SK-N-DZ (cell line): ENCODE measurements at regions not wholly inside any gene's neighbourhood (a gene's known extent, or its start where the extent isn't known, plus 50 kb on each side); places are given as distances from the start of the nearest gene placed in this dataset.

Experiments used
- DNase-seq: peaks from one replicate; pipeline ENCODE4 v3.0.0-alpha.2; 2015; ENCODE audit warnings: low spot score

DNA sequence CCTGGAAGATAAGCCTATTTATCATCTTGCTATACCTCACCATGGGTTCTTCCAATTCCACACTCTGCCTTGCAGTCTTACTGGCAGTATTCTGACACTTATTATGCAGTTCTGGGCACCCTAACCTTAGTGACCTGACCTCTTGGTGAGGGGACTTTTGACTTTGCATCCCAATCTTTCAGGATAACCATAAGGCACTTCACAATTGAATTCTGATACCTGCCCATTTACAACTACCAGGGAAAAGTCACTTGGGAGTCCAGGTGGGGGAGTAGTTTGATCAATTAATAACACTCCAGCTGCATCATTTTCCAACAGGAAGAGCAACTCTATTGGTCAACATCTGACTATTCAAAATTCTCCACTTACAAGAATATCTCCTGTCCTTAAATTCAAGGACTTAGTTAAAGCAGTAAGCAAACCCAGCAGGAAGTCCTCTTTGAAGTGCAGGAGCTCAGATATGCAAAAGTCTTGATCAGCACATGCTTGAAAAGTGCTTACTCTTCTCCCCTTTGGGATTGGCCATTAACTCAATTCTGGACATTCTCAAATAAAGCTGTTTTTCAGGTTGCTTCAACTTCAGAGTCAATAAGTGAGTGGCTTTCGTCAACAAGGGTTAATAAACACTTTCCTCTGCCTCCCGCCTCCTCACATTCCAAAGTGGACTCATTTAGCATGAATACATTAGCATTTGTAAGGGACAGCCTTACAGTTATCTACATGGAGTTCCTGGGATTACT lies 177.4 kb upstream of the NRIP1 start:
- DNase-seq = no peak

DNA sequence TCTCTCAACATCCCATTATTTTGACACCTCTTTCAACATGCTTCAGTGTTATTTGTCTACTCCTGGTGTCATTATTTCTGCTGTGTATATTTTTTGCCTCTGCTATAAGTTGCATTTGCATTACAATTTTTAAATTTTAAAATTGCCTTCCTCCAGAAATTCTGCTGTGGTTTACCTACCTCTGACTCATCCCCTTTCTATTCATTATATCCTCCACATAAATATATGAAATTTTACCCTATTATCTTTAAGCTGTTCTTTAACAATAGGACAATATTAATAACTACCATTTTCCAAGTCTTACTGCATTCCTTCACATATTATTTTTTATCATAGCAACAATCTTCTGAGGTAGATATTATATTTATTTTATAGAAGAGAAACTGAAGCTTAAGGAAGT lies 178.1 kb upstream of the NRIP1 start:
- no peak for DNase-seq

DNA sequence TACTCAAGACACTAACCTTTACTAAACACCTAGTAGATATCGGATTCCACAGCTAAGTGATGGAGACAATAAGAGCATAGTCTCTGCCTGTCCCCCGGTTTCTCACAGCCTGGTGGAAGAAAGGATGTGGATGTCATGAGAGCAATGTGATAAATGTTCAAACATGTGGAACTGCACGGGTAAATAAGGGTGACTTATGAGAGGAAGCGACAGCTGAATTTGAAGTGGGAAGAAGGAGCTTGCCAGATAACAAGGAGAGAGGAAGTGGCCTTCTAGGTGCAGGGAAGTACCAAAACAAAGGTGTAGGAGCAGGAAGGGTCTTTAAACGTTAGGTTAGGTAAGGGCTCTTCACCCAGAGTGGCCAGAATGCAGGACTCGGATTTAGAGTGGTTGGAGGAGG lies 178.6 kb upstream of the NRIP1 start:
- no peak for DNase-seq

GRCh38 chr21:15247613-15248012 lies 182.8 kb upstream of the NRIP1 start:
- no peak for DNase-seq

DNA sequence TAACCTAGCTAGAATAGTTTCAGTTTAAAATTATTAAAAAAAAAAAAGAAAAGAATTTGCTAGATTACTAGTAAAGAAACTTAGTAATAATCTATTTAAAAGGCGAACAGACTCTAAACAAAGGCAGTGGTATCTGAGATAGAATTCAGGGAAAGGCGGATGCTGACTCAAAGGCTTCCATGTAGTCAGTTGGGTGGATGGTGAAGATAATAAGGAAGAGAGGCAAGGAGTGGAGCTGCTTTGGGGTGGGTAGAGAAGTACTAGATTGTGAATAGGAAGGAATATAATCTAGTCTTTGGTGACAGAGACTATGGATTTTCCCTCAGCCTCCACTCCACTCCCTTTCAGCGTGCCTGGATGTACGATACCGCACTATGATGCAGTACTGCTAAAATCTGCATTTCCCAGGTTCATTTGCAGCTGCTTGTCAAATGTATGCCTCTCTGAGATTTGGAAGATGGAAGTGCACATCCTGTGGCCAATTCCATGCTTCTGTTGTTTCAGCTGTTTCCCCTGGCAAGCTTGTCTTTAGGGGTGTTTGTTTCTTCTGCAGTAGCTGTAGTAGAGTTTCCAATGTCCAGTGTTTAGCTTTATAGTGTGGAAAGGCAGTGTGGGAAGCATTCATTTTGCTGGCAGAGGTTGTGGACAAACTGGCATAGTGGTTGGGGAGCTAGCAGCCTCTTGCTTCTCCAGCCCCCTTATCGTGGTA lies 184.6 kb upstream of the NRIP1 start:
- DNase-seq = no peak

DNA sequence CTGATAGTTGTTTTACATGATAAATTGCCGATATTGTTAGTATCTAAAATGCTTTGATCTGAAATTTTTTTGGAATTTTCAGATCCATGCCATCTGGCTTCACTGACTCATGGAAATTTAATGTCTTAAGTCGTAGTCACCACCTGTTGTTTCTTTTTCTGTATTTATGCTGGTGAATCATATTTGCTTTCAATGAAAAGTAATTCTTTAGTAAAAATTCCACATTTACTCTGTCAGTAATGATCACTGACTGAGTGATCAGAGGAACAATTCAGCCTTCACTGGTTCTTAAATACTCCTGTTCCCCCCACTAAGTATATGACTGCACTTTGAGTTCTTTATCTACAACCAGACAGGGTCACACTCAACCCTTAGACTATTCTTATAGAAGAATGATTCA lies 185.6 kb upstream of the NRIP1 start:
- no peak for DNase-seq

GRCh38 chr21:15252431-15252830 lies 187.6 kb upstream of the NRIP1 start:
- DNase-seq = no peak

DNA sequence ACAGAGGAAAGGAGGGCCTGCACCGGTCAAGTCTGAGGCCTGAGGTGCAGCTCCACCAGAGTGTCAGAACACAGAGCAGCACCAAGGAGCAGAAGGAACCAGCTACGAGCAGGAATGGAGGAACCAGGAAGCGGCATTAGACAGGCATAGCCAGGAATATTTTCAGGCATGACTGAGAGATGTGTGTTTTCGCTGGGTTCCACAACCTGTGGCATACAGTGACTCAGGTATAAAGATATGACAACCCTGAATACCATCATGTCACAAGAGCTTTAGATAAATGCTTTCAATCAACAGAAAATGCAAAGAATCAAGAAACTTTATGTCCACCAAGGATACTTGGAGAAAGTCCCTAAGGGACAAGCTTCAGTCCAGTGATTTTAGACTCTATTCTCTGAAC lies 189.3 kb upstream of the NRIP1 start:
- DNase-seq = no peak

DNA sequence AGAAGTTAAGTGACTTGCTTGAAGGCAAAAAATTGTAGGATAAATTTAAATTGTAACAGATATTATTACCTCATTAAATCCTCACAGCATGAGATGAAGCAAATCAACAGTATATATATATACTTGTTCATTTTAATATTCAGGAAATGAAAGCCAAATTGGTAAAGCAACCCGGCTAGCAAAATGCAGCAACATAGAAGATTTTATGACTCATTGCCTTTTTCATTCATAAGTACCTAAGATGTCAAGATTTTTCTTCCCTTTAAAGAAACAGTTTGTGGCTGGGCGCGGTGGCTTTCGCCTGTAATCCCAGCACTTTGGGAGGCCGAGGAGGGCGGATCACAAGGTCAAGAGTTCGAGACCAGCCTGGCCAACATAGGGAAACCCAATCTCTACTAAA lies 190.5 kb upstream of the NRIP1 start:
- DNase-seq = no peak

DNA sequence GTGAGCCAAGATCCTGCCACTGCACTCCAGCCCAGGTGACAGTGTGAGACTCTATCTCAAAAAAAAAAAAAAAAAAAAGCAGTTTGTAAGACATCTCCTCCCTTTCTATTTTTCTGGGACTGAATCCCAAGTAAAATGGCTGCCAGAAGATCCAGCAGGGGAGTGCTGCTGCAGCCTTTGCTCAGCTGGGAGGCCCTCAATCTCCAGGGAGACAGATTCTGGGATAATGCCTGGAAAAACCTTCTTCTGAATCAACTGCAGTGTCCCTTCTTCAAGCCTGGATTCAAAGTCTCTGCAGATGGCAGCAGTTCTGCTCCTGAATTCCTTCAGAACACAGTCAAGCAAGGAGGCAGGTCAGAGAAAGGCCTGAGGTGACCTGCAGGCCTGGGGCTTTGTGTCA lies 191.0 kb upstream of the NRIP1 start:
- DNase-seq = no peak

DNA sequence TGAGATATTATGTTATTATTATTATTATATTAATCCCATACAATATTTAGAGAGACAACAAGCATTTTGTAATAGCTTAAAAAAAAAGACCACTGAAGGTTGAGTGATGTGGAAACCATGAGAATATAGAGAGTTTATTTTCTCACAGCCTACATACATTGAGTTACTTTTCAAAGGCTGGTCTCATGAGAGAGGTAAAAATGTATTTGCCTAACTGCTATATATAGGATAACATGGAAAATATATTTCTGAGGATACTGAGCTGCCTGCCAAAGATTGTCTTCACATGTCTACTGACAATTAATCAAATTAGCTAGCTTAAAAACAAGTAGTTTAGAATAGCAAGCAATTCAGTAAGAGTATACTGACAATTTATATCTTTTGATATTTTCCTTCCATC lies 192.2 kb upstream of the NRIP1 start:
- DNase-seq = no peak

GRCh38 chr21:15257646-15258045 lies 192.8 kb upstream of the NRIP1 start:
- no peak for DNase-seq

DNA sequence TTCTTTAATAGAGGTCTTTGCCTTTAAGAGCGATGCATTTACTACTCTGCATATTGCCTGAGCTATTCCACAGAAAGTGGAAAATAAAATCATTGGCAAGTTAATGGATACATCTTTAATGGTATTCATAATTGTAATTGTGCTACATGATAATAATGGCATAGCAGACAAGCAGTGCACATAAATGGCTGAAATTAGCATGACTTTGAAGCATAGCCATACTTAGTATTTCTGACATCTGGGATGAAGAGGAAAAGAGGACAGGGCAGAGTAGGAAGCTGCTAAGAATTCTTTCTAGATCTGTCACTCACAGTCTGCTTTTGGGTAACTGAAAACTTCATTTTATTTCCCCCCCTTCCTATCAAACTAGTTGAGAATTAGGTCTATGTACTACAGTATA lies 195.0 kb upstream of the NRIP1 start:
- no peak for DNase-seq

GRCh38 chr21:15260604-15261003 lies 195.8 kb upstream of the NRIP1 start:
- no peak for DNase-seq

- no peak for DNase-seq
Measured at GRCh38 chr21:15264084-15264665, 199.4 kb upstream of the NRIP1 start.

DNA sequence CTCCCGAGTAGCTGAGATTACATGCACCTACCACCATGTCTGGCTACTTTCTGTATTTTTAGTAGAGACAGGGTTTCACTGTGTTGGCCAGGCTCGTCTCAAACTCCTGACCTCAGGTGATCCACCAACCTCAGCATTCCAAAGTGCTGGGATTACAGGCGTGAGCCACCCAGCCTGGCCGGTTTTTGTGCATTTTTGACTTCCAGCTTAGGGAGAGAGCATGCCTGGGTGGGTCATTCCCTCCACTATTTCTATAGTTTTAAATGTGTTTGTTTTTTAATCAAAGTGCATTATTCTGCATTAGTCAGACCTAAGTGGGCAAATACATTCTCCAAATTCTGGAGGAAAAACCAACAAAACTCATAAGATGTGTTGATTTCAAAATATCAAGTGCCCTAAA lies 207.4 kb upstream of the NRIP1 start:
- DNase-seq = no peak

DNA sequence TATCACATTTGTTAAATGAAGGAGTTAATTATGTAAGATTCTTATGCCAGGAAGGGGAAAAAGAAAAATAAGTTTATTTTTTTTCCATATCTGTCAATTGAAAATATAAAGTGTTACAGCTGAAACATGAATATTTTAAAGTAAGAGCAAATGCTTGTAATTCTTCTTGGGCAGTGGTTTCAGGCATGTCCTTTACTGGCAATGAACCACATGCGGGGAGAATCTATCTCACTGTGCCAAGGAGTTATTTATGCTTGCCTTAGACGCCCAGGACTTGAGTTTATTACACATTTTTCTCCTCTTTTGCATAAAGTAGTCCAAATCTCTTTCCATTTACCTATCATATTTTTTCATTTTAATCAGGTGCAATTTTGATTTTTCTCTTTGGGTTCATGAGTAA lies 207.8 kb upstream of the NRIP1 start:
- no peak for DNase-seq

GRCh38 chr21:15273244-15273643 lies 208.4 kb upstream of the NRIP1 start:
- no peak for DNase-seq

DNA sequence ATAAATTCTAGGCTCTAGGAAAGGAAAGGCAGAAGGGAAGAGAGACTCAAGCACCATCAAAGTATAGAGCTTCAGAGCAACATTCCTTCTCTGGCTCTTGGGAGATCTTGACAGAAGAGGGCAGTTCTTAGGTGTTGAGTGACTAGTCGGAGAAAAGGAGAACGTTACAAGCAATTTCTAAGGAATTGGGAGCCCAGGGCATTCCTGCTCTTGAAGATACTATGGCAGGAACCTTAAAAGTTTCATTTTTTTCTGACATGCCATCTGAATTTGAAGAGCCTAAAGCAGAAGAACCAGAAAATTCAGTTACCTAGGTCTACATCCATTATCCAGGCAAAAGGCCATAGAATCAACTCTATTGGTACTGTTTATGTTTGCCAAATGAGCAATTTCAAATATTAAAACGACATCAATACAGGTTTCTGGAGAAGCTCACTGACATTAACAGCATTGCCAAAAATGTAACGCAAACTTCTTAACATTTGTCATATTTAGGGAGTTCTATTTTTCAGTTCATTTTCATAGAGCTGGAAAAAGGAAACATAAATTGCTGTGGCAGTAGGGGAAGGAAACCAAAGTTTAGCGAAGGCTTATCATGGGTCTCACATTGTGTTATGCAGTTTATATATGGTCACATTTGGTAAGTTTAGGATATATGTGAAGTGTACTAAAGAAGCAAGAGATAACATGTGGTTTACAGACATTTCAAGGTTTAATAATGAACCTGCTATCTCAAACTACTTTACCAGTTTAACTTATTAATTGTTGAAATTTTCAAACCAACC lies 210.1 kb upstream of the NRIP1 start:
- DNase-seq = no peak

DNA sequence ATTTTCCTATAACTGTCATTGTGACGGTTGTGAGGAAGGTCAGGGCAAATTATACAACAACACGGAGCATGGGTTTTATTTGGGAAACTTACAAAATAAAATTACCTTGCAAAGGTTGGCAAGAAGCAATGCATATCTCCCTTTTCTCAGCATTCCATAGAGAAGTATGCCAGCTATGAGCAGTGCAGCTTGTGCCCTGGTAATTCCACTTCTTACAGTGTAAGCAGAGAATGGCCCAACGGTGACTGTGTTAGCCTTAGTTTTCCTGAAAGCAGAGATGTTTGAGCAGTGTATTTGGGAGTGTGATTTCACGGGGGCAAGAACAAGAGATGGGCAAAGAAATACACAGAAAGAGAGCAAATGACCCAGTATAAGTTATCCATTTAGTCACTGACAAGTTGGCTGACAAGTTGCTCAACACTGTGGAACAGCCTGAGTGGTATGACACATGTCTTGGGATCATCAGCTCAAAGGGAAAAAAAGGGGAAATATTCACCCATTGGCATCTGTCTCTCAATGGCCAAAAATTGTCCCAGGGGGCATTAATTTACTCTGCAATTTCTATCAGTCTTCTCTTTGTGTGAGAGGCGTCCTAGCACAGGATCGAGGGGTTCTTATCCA lies 210.9 kb upstream of the NRIP1 start:
- DNase-seq = no peak

DNA sequence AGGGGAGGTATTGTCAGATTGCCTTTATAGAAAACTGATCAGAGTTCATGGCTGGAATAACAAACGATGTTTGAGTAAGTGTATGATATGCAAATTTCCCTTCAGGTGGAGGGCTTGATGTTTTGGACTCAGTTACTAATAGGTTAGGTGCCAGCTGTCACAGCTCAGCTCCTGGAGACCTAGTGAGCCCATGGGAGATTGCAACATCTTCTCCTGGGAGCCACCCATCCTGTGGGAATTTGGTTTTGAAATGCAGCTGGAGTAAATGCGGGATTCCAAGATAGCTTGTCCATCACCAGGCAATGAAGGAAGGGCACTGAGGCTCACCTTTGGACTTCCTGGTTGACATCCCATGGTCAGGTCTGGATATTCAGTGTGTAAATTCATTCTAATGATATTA lies 211.4 kb upstream of the NRIP1 start:
- no peak for DNase-seq

DNA sequence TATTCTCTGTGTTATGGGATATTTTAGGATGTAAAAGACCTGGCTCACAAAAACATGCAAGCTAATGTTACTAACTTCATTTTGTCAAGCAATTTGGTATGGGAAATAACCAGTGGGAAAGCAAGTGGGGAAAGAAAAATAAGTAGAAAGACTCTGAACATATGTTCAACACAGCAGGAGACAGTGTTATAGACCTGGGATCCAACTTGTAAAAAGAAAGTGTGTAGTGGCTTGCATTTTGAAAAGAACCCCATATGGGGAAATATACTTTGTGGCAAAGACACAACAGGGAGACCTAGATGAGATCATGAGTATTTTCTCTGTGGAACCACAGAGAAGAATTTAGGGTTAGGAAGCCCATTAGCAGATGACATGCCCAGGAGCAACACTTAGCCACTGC lies 212.7 kb upstream of the NRIP1 start:
- no peak for DNase-seq
